Activated naive CD8-positive, alpha-beta T cell (primary cell): ENCODE measurements at regions not wholly inside any gene's neighbourhood (a gene's known extent, or its start where the extent isn't known, plus 50 kb on each side); places are given as distances from the start of the nearest gene placed in this dataset.

Experiments
- H3K27ac Mint-ChIP-seq: one replicate; pipeline ENCODE4 v1.8.0; 2021; ENCODE audit warnings: mixed read lengths
- H3K27me3 Mint-ChIP-seq: one replicate; pipeline ENCODE4 v1.8.0; 2021; ENCODE audit warnings: mixed read lengths
- H3K36me3 Mint-ChIP-seq: one replicate; pipeline ENCODE4 v1.8.0; 2021; ENCODE audit warnings: mixed read lengths
- H3K4me1 Mint-ChIP-seq: one replicate; pipeline ENCODE4 v1.8.0; 2021; ENCODE audit warnings: low read depth, mixed read lengths
- H3K4me3 Mint-ChIP-seq: one replicate; pipeline ENCODE4 v1.8.0; 2021; ENCODE audit warnings: mild to moderate bottlenecking, mixed read lengths
- H3K9me3 Mint-ChIP-seq: one replicate; pipeline ENCODE4 v1.8.0; 2021; ENCODE audit warnings: low read depth, mixed read lengths

DNA sequence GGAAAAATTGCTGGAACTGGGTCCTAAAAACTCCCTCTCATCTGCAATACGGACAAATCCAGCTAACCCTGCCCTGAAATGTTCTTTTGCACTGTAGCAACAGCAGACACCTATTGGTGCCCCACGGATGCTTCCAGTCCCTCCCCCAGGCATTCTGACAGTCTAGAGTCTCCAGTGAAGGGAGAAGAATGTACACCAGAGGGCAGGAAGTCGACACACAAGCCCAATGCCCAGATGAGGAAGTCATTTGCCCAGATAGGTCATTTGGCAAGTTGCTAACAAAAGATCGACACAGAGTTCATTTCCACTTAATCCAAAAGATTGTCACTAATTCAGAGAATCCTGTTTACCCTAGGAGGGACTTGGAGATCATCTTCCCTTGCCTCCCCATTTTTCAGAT, 293.0 kb upstream of the PRDM1 start:
- H3K4me1 Mint-ChIP-seq, result peaks cover 17% of the 10 kb centered on the region
- no peaks in the 10 kb centered on the region for H3K36me3 Mint-ChIP-seq
- H3K27ac Mint-ChIP-seq, result no peak overlapping the region
- no peaks in the 10 kb centered on the region for H3K27me3 Mint-ChIP-seq
- H3K9me3 Mint-ChIP-seq, result no peaks in the 10 kb centered on the region
- no peak overlapping the region for H3K4me3 Mint-ChIP-seq

DNA sequence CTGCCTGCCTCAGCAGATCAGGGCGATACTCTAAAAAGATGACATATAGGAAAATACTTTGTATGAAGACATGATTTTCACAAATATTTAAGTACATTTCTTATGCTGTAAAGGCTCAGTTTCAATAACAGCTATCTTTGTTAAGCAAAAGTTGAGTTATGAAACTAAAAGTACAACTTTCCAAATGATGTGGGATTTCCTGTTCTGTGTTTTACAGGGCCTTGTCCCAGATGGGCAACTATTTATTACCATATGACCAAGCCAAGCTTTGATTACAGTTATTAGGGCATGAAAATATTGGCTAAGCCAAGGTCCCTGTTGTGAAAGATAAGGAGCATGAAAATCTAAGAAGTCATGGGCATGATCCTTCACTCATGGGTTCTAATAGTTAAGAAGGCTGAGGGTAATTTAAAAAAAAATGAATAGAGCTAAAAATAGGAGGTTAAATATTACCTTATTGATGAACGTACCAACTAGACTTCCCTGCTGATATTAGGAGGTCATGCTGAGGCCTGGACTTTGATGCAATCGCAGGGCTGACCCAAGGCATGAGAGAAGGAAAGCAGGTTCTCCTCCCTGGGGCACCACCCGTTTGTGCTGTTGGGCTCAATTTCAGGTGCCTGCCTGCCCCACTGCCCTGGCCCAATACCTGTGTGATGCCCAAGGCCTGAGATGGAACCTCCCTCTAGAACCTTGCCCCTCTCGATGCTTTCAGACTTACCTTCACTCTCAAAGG, 294.4 kb upstream of the PRDM1 start:
- H3K36me3 Mint-ChIP-seq, result no peaks in the 10 kb centered on the region

DNA sequence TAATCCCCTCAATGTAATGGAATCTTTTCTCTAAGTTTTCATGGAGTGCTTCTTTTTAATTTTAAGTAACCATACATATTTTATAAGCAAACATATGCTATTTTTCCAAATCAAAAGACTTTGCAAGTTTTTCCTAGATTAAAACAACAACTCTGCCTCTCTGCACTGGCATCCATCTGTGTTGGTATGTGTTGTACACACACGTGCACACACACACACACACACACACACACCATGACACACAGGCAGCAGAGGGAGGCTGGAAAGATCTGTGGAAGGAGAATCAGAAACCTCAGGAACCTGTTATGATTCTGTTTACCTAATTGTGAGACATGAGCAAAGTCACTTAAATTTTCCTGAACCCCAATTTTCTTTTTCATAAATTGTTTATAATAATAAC, 295.0 kb upstream of the PRDM1 start:
- H3K4me1 Mint-ChIP-seq, result peaks cover 20% of the 10 kb centered on the region
- no peaks in the 10 kb centered on the region for H3K27me3 Mint-ChIP-seq
- H3K9me3 Mint-ChIP-seq, result no peaks in the 10 kb centered on the region
- H3K27ac Mint-ChIP-seq, result no peak overlapping the region
- H3K4me3 Mint-ChIP-seq, result no peak overlapping the region
- no peaks in the 10 kb centered on the region for H3K36me3 Mint-ChIP-seq

More for the DNA sequence above, 294.4 kb upstream of the PRDM1 start:
- H3K4me3 Mint-ChIP-seq, result no peak overlapping the region
- no peaks in the 10 kb centered on the region for H3K27me3 Mint-ChIP-seq
- H3K27ac Mint-ChIP-seq, result peak overlapping the region; percentile 41
- no peaks in the 10 kb centered on the region for H3K9me3 Mint-ChIP-seq
- H3K4me1 Mint-ChIP-seq, result peaks cover 20% of the 10 kb centered on the region

DNA sequence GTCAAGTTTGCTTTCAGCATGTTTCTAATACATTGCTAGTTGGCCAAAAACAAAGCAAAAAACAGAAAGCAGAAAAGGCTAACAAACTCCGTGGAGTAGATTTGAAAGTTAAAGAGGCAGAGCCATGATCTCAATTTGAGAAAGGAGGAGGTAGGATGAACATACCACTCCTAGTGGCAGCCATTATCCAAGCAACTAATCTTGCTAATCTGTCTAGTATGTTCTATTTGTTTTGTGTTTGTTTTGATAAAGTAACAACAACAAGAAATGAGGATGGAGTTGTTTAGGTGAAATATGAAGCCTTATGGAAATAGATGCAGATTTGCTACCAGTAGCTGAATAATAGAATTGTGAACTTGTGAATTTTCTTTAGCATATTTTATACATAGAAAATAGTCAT, 295.5 kb upstream of the PRDM1 start:
- peaks cover 20% of the 10 kb centered on the region for H3K4me1 Mint-ChIP-seq

DNA sequence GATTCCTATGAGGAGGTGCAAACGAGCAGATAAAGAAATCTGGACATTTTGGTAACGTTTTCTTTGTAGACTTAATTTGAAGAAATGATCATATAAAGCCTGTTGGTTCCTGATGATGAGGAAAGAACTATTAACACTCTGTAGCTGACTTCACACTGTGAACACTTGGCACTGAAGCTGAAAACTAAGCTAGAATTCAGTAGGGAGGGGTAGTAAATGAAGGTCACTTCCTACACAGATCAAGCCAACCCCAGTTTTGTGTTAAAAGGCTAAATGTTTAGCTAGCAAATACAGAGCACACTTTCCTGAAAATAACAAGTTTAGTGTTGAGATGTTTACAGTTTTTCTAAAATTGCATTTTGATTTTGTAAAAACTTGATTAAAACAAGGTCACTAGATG, 296.2 kb upstream of the PRDM1 start:
- Mint-ChIP-seq H3K9me3 (no peaks in the 10 kb centered on the region), H3K27me3 (no peaks in the 10 kb centered on the region), H3K27ac (no peak overlapping the region), H3K4me3 (no peak overlapping the region), H3K4me1 (peaks cover 23% of the 10 kb centered on the region), H3K36me3 (no peaks in the 10 kb centered on the region)

More for the DNA sequence above, 295.5 kb upstream of the PRDM1 start:
- Mint-ChIP-seq H3K9me3 (no peaks in the 10 kb centered on the region), H3K27ac (no peak overlapping the region), H3K36me3 (no peaks in the 10 kb centered on the region), H3K4me3 (no peak overlapping the region), H3K27me3 (no peaks in the 10 kb centered on the region)

DNA sequence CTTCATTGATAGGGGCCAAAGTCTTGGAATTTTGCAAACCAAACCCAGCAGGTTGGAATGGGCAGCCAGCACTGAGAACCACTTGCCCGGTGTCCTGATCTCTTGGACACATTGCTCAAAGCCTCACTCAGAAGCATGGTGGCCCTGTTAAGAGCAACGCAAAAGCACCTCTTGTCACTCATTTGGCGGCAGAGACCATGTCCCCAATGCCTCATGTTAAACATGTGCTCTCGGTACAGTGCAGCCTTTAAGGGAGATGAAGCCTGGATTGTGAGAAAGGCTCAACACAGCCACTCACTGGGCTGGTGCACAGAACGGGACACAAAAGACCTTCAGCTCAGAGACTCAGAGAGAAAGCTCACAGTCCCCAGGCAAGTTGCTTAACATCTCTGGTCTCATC, 298.4 kb upstream of the PRDM1 start:
- Mint-ChIP-seq H3K36me3 (no peaks in the 10 kb centered on the region), H3K27ac (no peak overlapping the region), H3K4me1 (peaks cover 15% of the 10 kb centered on the region), H3K9me3 (no peaks in the 10 kb centered on the region), H3K4me3 (no peak overlapping the region), H3K27me3 (no peaks in the 10 kb centered on the region)

DNA sequence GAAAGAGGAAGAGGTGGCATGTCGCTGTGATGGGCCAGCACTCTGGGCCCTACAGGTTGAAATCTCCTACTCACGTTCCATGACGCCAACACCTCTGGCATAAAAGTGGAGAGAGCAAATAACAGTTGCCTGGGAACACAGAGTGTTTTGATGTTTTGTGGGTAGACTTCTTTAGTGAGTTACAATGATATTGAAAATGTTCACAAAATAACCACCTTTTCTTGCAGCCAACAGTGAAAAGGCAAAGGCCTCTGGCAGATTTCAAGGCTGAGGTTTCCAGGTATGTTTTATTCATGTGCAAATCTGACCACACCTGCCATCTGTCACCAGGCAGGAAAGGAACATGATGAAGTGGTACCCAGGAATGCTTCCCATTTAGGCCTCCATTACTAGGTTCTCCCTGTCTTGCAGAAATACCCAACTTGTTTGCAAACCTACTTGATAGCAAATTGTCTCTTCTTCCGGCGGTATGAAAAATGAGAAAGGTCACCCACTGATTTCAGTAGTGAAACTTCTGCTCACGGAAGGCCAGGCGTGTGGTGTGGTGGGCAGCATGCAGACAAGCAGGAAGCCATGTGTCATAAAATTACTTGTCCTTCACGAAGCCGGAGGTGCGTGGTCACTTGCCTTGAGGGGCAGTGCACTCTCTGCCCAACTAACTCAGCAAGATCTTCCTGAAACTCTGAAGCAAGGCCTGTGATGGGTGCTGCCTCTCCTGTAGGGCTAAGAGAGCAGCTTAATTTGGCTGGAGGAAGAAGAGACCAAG, 299.1 kb upstream of the PRDM1 start:
- H3K4me1 Mint-ChIP-seq, result peaks cover 22% of the 10 kb centered on the region
- no peaks in the 10 kb centered on the region for H3K36me3 Mint-ChIP-seq
- no peaks in the 10 kb centered on the region for H3K27me3 Mint-ChIP-seq
- no peaks in the 10 kb centered on the region for H3K9me3 Mint-ChIP-seq
- no peak overlapping the region for H3K27ac Mint-ChIP-seq
- no peak overlapping the region for H3K4me3 Mint-ChIP-seq

DNA sequence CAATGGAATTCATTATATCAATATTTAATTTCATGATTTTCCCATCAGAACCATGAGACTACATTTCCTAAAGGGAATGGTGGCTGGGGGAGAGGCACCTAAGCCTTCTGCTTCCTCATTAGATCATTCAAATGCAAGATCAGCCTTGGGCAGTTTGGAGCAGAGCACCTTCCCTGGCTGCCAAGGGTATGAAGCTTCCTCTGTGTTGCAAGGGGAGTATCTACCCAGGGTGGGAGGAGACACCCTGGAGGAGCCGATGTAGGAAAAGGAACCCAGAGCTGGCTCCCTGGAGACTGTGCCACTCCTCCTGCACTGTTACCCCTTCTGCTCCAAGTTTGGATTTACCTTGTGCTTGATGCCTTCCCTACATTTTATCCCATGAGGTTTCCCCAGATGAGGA, 299.7 kb upstream of the PRDM1 start:
- no peak overlapping the region for H3K4me3 Mint-ChIP-seq
- H3K27me3 Mint-ChIP-seq, result no peaks in the 10 kb centered on the region
- H3K27ac Mint-ChIP-seq, result no peak overlapping the region
- H3K9me3 Mint-ChIP-seq, result no peaks in the 10 kb centered on the region
- no peaks in the 10 kb centered on the region for H3K36me3 Mint-ChIP-seq
- H3K4me1 Mint-ChIP-seq, result peaks cover 24% of the 10 kb centered on the region

DNA sequence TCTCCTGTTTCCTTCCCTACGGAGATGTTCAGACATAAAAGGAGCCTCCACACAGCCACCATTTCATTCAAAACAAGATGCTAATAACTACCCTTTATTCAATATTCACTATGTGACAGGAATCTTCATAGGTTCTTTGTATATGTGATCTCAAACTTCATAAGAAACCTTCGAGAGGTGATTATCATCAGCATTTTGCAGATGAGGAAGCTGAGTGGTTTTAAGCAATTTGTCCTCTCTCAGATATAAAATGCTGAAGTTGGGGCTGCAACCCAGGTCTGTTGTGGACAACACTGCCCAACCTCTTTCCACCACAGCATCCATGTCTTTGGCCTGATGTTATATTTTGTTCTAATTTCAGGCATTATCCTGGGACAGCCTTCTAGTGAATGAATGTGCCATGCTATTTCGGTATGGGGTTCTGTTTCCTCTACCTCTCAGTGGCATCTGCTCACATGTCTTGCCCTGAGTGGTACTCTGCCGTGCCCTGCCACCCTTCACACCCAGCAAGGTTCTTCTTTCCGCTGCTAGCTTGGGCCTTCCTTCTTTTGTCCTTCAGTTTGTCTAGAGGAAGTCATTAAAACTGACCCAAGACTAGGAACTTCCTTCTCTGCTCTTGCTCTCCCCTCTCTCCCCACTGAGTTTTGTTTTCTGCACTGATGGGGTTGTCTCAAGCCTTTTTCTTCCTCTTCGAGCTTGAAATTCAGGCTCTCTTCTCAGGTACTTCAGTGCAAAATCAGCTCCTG, 300.9 kb upstream of the PRDM1 start:
- H3K36me3 Mint-ChIP-seq, result no peaks in the 10 kb centered on the region
- no peak overlapping the region for H3K4me3 Mint-ChIP-seq
- H3K9me3 Mint-ChIP-seq, result no peaks in the 10 kb centered on the region
- H3K4me1 Mint-ChIP-seq, result peaks cover 33% of the 10 kb centered on the region
- no peaks in the 10 kb centered on the region for H3K27me3 Mint-ChIP-seq
- H3K27ac Mint-ChIP-seq, result no peak overlapping the region

DNA sequence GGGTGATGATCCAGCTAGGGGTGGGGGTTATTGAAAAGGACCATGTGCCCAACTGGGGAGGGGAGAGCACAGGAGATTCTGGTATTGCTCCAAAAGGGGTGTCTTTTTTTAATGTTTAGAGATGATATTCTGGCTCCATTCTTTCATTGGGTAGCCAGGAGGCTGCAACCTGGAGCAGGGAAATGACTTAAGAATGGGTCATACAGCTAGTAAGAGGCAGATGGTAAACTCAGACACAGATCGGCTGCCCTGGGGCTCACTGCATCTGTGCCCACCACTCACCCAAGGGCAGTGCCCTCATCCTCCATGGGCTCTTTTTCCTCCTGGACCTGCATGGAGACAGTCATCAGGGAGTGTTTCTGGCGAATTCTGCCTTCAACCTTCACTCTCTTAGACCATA, 302.0 kb upstream of the PRDM1 start:
- Mint-ChIP-seq H3K36me3 (no peaks in the 10 kb centered on the region), H3K4me3 (no peak overlapping the region), H3K4me1 (peaks cover 40% of the 10 kb centered on the region), H3K27me3 (no peaks in the 10 kb centered on the region), H3K9me3 (no peaks in the 10 kb centered on the region), H3K27ac (no peak overlapping the region)

DNA sequence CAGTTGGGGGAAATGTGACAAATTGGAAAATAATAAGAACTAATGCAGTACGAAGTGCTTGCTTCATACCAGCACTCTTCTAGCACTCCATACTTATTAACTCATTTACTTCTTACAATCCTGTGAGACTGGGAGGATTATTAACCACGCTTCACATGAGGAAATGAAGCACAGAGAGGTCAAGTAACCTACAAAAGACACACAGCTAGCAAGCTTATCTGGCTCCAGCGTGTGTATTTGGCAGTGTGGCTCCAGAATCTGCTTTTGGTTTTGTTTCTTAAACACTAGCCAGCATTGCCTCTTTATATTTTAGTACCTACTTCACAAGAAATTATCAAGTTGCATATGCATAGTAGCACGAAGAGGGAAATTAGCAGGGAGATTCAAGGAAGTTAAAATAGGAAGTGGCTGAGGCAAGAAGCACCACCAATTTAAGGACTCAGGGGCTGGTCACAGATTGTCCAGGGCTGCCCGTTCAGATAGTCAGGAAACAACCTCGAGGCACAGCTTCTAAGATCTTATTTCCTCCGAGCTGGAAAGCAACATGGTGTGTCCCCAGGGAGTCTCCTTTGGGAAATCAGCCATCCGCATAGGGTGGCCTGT, 302.7 kb upstream of the PRDM1 start:
- Mint-ChIP-seq H3K27ac (no peak overlapping the region), H3K4me1 (peaks cover 45% of the 10 kb centered on the region), H3K36me3 (no peaks in the 10 kb centered on the region), H3K27me3 (no peaks in the 10 kb centered on the region), H3K4me3 (no peak overlapping the region), H3K9me3 (no peaks in the 10 kb centered on the region)

DNA sequence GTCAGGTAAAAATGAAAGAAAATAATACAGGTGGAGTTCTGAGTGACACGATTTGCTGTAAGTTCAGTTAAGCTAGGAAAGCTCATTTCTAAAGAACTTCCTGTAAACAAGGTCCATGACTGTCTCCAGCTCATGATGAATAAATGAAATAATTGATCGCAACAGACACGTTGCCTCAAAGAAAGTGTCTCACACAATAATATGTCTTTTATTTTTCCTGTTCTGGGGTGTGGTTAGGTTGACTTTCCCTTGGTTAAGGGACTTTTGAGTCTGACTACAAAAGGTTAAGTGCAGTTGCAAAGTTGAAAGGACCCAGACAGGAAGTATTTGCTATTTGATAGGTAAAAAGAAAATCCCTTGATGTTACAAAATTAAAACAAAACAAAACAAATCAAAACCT, 304.2 kb upstream of the PRDM1 start:
- peak overlapping the region; percentile 49 for H3K4me3 Mint-ChIP-seq
- H3K27ac Mint-ChIP-seq, result peak overlapping the region; percentile 46
- peaks cover 42% of the 10 kb centered on the region for H3K4me1 Mint-ChIP-seq

DNA sequence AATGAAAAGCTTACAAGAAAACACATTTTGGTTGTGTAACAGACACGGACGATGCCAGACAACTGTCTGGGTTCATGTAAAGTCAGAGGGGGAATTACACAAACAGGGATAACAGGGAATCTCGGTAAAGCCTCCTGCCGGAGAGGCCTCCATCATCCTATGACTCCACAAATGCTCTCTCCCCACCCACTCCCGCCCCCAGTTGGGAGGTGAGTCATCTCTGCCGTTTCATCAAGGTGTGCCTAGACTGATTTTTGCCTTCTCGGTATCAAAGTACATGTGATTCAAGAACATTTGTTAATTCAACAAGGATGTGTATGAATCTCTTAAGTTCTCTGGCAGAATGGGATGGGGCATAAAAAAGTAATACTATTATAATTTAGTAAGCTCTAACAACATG, 304.9 kb upstream of the PRDM1 start:
- Mint-ChIP-seq H3K9me3 (no peaks in the 10 kb centered on the region), H3K4me3 (no peak overlapping the region), H3K36me3 (no peaks in the 10 kb centered on the region), H3K27me3 (no peaks in the 10 kb centered on the region), H3K27ac (peak overlapping the region; percentile 46), H3K4me1 (peaks cover 42% of the 10 kb centered on the region)

More for the DNA sequence above, 304.2 kb upstream of the PRDM1 start:
- no peaks in the 10 kb centered on the region for H3K9me3 Mint-ChIP-seq
- no peaks in the 10 kb centered on the region for H3K36me3 Mint-ChIP-seq
- no peaks in the 10 kb centered on the region for H3K27me3 Mint-ChIP-seq

DNA sequence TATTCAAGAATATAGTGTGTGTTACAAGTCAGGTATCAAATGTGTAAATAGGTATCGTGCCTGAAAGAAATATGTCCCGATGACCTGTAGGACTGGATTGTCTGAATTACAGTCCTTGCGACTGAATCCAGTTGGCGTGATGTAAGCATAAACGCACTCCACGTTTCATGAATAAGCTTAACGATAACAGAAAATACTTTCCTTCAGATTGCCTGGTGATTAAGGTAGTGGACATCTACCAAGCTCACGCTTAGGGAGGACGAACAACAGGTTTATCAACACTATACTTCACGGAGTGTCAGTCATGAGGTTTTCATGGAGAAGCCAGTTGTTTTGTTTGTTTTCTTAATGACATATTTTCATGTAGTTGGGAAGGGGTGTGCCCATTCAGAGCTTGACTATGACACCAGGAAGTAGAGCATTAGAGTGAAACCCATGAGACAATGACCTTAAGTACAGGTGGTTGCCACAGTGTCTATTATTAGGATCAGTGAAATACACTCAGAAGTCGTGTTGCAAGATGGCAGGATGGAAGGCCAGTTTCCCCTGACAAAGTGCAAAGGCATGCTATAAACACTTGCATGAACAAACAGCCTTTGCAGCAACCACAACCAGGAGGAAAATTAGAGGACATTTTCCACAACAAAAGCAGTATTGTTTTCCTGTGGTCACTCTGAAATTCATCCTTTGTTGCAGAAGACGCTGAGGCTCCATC, 305.8 kb upstream of the PRDM1 start:
- Mint-ChIP-seq H3K4me3 (peak overlapping the region; percentile 18), H3K27me3 (no peaks in the 10 kb centered on the region), H3K36me3 (peaks cover 5% of the 10 kb centered on the region), H3K27ac (no peak overlapping the region), H3K9me3 (peaks cover 2% of the 10 kb centered on the region), H3K4me1 (peaks cover 41% of the 10 kb centered on the region)
